ENCODE measurements at regions not wholly inside any gene's neighbourhood (a gene's known extent, or its start where the extent isn't known, plus 50 kb on each side); places are given as distances from the start of the nearest gene placed in this dataset.

DNA sequence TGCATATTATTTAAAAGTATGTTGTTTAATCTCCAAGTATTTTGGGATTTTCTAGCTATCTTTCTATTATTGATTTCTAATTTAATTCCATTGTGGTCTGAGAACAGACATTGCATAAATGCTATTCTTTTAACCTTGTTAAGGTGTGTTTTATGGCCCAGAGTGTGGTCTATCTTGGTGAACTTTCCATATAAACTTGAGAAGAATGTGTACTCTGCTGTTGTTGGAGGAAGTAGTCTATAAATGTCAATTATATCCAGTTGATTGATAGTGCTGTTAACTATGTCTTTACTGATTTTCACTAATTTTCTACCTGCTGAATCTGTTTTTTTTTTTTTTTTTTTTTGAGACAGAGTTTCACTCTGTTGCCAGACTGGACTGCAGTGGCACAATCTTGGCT lies 180.9 kb downstream of the ZNF621 start:
- no peak for DNase-seq

DNA sequence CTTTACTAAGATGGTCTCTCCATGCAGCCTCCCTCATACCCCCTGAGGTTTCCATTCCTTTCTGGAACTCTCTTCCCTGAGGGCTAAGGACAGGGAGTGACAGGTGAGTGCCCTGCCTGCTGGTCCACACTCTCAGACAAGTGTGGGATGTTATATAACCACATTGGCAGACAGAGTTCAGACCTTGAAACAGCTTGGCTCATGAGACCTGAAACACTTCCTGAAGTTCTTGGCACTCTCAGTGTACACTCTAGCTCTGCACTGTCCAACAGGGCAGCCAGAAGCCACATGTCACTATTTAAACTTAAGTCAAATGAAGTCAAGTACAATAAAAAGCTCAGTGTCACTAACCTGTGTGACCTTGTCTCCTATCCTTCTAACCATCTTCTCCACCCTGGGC lies 188.5 kb downstream of the ZNF621 start:
- DNase-seq = no peak

DNA sequence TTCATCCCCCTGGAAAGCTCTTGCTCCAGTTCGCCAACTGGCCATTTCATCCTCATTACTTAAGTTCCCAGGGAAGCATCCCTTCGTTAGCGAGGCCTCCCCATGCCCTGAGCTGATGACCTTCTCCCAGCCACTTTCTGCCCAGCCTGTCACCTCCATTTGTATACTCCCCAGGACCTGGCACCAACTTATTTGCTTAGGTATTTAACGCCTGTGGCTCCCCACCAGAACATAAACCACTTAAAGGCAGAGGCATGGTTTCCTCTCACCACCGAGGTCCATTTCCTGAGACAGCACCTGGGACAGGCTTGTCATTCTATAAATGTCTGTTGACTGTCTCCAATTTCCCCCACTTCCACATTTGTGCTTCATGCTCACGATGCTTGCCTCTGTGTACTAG lies 189.0 kb downstream of the ZNF621 start:
- DNase-seq = no peak

DNA sequence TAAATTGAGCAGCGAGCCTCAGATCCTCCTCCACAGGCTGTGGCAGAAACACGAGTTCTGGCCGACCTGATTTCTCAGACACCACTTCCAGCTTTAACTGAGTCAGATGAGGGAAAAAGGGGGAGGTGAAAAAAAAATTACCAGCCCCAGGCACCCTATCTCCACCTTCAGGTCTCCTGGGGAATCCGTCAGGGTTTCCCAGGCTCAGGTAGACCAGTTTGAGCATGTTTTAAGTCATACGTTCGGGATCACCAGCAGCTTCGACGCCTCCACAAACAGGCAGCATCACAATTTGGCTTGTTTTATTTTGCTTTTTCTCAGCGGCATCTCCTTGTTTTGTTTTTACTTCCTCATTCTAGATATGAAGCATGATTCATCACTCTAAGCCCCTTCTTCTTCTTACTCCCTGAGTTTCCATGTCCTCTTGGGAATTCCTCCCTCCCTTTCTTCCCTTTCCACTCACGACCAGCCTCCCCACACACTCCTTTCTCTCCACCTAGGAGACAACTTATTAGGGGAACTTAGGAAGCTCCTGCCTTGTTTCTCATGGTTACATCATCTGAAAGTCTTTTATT lies 190.1 kb downstream of the ZNF621 start:
- DNase-seq = no peak

DNA sequence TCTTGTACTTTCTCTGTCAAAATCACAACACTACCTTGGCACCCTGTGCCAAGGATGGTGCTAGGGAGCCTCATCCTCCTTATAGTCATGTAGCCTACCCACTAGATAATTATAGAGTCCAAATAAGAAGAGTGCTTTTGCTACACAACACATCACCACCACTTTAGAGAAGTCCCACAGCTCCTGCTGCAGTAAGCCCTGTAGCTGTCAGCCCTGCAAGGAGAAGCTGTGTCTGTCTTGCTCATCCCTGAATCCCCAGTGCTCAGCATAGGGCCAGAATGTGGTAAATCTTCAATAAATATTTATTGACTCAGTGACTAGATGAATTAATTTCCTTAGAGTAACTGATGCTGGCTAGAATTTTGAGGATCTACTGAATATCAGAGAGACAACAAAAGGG lies 190.8 kb downstream of the ZNF621 start:
- no peak for DNase-seq

DNA sequence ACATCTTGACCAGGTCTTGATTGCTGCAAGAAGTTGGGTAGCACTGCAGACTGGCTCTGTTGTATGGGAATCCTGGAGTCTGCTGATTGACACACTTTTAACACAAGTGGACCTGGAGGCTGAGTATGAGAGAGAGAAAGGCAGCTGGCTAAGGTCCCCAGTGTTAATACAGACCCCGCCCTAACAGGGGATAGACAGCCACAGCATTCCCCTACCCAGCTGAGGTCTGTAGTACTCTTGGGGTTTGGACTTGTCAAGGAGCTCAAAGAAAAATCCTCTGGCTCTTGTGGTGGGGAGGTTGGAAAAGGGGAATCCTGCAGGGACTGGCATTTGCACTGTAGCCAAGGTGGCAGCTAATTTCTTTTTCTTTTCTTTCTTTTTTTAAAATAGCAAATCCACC lies 192.7 kb downstream of the ZNF621 start:
- no peak for DNase-seq

DNA sequence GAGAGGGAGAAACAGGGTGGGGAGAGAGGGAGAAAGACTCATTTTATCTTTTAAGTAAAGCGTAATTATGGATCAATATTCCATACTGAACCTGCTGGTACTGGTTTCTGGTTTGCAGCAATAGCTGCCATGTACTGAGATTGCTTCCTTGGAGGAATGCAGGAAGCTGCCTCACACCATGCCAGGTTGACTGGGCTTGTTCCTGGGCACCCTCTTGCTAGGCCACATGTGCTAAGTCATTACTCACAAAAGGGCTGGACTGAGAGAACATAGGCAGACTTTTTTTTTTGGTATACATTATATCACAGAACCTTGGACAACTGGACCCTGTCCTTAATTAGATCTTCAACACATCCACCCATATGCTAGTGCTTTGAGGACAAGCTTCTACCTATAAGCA lies 193.4 kb downstream of the ZNF621 start:
- no peak for DNase-seq

DNA sequence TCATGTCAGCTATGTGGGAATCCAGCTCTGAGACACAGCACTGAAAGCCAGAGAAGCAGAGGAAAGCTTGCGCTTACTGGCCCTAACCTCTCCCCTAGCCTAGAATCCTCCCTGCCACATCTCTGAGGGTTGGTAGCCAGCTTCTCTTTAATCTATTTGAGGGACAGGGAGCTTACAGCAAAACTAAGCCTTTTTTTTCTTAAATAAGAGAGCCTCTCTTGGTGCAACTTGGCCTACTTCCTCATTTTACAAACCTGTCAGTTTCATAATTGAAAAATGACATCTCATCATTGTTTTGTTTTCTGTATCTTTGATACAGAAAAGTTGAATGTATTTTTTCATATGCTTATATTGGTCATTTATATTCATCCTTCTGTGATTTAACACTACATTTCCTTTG lies 193.9 kb downstream of the ZNF621 start:
- DNase-seq = no peak

DNA sequence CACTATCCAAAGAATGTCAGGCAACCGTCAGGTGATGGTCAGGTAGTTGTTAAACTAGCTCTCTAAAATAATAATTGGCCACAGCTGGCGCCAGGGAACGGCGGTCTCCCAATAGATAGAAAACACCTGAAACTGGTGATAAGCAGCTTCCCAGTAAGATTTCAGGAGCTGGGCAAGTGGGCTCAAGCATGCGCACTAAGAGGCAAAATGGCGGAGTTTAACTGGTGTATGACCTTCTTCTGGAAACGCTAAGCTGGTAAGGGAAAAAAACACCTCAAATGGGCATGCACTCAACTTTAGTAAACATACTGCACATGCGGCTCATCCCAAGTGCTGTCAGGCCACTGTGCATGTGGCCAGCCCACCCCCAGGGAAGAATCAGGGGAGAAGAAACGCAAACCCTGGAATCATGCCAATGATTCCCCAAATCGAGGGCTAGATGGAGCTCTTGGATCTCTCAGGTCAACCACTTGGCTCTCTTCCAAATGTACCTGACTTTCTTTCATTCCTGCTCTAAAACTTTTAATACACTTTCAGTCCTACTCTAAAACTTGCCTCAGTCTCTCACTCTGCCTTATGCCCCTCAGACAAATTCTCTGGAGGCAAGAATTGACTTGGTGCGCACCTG lies 195.0 kb downstream of the ZNF621 start:
- no peak for DNase-seq

DNA sequence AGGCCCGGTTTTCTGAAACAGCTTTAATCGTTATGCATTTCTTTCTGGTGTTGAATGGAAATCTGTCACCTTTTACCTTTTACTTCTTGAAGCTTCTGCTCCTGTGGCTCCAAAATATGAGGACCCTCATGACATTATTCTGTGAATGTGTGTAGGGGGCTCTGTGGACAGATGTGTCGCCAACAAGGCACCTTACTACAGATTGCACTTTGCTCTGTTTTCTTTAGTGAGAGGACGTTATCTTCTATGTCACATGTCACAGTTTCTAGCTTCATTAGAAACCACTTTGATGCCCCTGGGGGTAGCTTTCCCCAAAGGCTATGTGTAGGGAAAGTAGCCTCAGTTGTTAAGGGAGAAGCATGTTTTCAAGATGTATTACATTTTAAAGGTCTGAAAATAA lies 195.6 kb downstream of the ZNF621 start:
- no peak for DNase-seq

DNA sequence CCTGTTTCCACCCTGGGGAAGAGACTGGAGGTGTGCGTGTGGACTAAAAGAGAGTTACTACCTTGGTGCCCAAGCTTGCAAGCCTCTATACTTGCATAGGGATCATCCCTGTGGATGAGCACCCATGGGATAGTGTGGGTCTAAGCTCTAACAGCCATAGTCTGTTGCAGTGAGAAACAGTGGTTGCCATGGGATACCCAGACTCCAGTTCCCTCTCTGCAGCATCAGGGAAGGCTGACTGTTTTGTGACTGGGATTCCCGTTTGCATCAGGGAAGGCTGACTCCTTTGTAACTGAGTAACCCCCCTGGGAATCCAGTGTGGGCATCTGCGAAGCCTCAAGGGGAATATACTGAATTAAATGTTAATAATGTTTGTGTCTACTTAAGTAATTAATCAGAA lies 196.1 kb downstream of the ZNF621 start:
- no peak for DNase-seq

DNA sequence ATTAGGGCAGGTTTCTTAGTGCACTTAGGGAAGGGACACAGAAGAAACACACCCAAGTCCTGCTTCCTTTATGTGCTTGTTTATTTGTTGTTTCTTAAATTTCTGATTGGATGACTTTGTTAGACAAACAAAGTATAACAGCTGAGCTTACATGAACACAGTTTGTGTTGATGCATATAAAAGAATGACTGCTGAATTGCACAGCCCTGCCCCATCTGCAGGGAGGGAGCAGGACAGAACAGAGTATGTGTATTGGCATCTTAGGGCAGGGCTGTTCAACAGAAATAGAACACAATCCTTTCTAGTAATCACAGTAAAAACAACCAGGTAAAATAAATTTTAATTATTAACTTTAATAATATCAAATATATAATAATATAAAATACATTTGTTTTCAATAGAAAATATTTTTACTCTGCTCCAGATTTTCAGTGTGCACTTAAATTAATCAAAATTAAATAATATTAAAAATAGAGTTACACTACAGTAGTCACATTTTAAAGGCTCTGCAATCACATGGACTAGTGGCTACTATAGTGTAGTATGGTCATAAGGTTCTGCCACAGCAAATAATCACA lies 198.4 kb downstream of the ZNF621 start:
- DNase-seq = no peak

DNA sequence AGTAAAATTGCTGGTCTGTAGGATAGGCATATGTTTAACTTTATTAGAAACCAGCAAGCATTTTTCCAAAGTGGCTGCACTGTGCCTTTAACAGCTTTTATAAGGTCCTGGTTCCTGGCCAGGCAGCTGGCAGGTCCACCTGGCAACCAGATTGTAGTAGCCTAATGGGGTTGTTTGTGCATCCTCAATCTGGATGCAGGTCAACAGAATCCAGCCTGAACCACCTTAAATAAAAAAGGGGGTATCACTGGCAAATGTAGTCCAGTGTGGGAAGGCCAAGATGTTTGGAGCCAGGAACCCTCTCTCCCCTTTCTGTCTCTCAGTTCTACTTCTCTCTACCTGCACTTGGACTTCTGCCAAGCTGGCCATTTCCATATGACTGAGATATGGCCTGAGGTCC lies 200.3 kb downstream of the ZNF621 start:
- DNase-seq = no peak

DNA sequence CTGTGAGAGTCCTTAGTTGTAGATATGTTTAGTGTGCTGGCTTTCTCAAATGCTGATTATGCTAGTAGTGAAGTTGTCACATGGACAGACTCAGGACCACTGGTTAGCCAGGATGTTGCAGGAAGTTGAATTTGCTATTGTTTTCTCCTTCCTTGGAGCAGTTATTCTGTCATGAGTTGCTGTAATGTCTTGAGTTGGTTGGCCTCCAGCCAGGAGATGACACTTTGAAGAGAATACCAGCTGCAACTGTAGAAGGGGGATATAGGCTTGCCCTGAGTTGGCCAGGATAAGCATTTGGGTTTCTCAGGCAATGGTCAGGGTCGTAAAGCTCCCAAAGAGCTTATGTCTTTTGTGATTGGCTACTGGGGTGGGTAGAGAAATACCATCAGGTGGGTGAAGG lies 206.7 kb downstream of the ZNF621 start:
- DNase-seq = no peak

DNA sequence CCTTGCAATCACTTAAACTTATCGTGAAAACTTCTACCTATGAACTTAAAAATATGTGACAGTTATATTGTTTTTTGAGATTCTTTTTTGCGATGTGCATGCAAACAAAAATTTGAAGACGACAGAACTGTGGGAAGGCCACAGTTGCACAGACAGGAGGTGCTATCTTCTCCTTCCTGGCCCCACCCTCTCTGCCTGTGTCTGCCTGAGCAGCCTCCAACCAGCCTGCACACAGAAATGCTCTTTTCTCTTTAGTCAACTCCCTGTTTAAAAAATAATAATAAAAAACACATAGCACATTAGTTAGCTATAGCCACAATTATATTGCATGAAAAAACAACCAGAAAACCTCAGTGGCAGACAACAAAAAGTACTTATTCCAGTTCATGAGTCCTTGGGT lies 212.2 kb downstream of the ZNF621 start:
- DNase-seq = no peak

DNA sequence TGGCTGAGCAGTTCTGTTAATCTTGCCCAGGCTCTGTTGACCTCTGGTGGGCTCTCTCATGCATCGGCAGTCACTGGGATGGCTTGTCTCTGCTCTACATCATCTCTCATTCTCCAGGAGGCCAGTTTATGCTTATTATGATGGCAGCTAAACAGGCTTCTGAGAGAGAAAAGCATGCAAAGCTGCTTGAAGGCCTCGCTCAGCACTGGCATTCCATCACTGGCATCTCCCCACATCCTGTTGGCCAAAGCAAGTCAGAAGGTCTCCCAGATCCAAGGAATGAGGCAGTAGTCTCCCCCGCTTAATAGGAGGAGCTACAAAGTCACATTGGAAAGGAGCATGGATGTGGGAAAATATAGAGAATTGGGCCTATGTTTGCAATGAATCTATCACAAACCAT lies 212.6 kb downstream of the ZNF621 start:
- DNase-seq = no peak

DNA sequence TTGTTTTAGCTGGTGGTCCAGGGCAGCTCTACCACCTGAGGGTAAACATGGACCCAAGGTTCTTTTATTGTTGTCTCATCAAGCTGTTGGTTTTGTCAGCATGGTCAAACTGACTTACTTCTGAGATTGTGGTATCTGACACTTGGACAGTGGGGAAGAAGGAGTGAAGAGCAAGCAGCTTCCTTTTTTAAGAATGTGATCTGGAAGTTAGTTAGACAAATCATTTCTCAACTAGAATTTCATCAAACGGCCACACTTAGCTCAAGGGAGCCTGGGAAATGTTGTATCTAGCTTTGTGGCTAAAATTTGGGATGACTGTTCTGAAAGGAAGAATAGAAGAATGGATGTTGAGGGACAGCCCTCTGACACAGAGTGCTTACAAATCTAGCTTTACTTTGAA lies 215.2 kb downstream of the ZNF621 start:
- DNase-seq = no peak

DNA sequence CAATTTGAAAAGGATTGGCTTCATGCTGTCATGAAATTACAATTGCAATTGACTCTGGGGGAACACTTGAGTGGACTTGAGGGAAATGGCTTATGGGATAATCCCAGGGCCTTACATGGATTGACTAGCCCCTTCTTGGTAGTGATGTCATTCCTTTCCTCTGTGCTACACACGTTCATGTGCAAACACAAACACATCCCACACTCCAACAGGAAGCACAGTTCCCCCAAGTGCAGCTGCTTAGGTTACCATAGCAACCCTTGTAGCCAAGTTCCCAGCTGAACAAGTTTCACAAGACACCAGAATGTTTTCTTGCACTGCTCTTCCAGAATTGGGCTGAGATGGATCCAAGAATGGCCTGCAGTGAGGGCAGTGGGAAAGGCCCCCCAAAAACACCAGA lies 217.0 kb downstream of the ZNF621 start:
- no peak for DNase-seq

DNA sequence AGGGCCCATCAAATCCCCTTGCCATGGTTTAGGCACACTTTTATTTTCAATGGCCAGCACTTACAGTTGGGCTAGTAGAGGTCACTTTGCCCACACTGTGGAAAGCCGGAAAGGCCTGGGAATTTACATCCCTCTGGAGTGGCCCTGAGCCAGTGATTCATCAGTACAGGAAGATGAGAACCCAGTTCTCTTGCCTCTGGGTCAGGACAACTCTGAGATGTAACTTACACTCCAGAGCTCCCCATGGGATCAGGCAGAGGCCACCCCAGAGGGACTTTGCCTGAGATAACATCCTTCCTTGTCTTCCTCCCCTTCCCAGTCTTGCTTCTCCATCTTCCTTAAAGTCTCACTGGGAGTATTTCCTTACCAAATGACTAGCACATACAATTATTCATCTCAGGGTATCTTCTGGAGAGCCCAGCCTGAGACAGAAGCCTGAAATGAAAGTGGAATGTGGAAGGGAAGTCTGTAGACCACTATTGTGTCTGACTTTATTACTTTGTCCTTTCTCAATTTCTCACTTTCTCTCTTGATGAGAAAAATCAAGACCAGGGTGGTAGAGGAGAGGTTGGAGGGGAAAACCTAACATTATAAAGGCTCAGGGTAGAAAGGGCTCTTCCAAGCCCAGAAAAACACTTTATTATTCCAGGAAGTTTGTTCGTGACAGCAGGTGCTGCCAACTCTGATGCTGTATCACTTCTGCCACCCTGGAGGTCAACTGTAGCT lies 220.8 kb downstream of the ZNF621 start:
- no peak for DNase-seq

DNA sequence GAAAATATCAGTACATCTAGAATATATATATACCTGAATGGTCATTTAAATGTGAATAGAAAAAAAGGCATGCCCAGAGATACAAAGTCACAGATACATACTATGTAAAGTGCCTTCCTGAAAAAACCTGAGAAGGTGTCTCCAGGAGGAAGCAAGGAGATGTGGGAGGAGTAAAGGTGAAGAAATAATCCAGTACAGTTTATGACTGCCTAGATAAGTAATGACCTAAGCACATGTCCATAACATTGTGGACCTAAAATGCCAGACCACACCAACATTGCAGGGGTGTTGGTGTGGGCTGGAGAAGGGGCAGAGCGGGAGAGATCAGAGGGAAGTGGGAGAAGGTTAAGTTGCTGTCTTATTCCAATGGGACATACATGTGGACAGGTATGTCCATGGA lies 226.9 kb downstream of the ZNF621 start:
- no peak for DNase-seq

DNA sequence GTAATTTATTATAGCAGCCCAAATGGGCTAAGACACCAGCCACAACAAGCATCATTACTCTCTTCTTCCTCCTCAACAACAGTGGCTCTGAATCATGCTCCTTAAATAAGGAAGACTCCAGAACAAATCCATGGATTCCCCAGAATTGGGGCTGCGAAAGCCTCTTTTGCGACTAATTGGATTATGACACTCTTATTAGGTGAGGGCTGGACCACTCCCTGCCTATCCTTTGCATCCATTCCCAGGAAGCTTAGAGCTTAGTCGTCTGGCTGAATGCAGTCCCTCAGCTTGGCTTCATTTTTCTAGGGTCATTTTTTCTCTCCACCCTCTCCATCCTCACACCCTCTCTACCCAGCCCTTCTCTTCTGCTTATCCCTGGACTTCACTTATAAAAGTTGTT lies 227.7 kb downstream of the ZNF621 start:
- DNase-seq = no peak

DNA sequence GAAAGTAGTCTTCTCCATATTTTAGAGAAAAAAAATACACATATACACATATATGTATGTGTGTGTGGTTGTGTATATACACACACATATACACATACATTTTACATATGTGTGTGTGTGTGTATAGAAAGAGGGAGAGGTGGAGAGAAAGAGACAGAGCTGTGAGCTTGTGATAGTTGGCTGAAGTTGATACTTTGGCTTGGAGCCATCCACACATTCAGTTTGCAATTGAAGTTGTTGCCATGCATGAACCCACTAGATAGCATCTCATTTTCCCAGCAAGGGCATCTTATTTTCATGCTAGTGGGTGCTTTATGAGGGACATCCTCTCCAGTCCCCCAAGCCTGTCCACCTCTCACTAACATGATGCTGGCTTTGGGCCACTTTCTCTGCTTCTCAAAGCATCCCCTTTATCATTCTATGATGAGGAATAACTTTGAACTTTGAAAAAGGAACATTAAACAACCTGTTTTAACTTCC lies 228.6 kb downstream of the ZNF621 start:
- no peak for DNase-seq

DNA sequence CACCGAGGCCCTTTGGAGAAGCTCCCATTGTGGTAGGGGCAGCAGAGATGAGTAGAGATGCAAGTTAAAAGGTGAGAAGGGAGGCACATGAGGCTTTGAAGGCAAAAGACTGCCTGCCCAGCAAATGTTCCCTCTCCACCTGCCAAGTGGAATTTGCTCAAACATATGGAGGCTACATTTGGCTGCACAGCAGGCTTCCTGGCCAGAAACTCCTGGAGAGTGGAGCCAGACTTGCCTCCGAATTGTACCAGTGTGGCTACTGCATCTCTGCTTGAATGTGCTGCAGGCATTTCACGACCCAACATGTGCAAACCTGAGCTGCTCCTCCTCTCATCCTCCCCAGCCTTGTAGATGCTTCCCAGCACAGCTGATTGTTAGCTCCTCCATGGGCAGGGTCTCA lies 229.2 kb downstream of the ZNF621 start:
- DNase-seq = no peak

DNA sequence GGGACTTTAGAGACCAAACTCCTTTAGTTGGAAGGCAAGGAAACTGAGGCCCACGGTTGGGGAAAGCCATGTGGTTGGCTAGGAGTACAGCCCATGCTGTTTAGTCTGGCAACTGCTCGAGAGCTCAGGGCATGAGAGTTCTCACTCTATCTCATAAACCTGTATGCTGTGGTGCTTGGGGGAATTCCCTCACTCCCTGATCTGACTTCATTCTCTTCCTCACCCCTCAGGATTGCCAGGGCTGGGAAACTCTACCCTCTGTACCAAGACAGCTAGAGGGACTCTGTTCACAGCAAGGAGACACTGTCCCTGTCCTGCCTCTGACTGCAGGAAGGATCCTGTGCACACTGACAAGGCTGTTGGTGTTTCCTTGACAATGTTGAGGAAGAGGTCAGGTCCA lies 230.2 kb downstream of the ZNF621 start:
- DNase-seq = no peak
